A549 (cell line): ENCODE measurements at regions not wholly inside any gene's neighbourhood (a gene's known extent, or its start where the extent isn't known, plus 50 kb on each side); places are given as distances from the start of the nearest gene placed in this dataset.

Experiments
- ATAC-seq, 2 experiments: fragments of 200-7000 bp in 1 of 2; fragments of >200 bp in 1 of 2; cut with Nextera tagmentation in 1 of 2; cut with Tn5 transposase in 1 of 2; 3 replicates each; pipeline versions ENCODE4 v1.8.0 to v1.9.1; 2018 to 2020; ENCODE audit warnings: mild to moderate bottlenecking in 1 of 2, moderate library complexity in 1 of 2
- CTCF ChIA-PET: fragments of 300-600 bp; sonication (Branson Sonifier 250); formaldehyde crosslinking; extraction: SDS; loops from one replicate; lab custom pipeline; 2021; ENCODE audit warnings: antibody characterized with exemption, inconsistent platforms; lab: Yijun Ruan, JAX
- POLR2A ChIA-PET: fragments of 350-600 bp; formaldehyde crosslinking; extraction: SDS; loops from one replicate; lab custom pipeline; 2021; ENCODE audit warnings: antibody characterized with exemption, inconsistent platforms; lab: Yijun Ruan, JAX
- DNase-seq, 2 experiments: peaks; one replicate each; pipeline versions ENCODE4 v3.0.0 to v3.0.0-alpha.2; 2011 to 2016; ENCODE audit warnings: low read depth in 1 of 2, low spot score in 1 of 2
- FAIRE-seq: peaks from 2 replicates; lab custom pipeline; 2011; peaks lifted over from hg19 to GRCh38; lab: Jason Lieb, UNC
- H3K27ac ChIP-seq, 2 experiments: fragments of >200 bp; sonication (Bioruptor Twin); formaldehyde crosslinking; 3 replicates each; pipeline ENCODE4 v1.5.1; 2016 to 2017
- H3K4me1 ChIP-seq: fragments of >200 bp; sonication (Bioruptor Twin); formaldehyde crosslinking; 3 replicates; pipeline ENCODE4 v1.6.1; 2016
- H3K4me2 ChIP-seq: fragments of >200 bp; sonication (Bioruptor Twin); formaldehyde crosslinking; 3 replicates; pipeline ENCODE4 v1.6.1; 2016
- H3K4me3 ChIP-seq: fragments of >200 bp; sonication (Bioruptor Twin); formaldehyde crosslinking; 3 replicates; pipeline ENCODE4 v1.5.1; 2016
- H3K9me3 ChIP-seq: fragments of >200 bp; sonication (Bioruptor Twin); formaldehyde crosslinking; 3 replicates; pipeline ENCODE4 v1.6.1; 2016
- ATOH8 ChIP-seq: fragments of 250-450 bp; sonication (Bioruptor Pico); IDR thresholded peaks from 2 replicates; pipeline ENCODE4 v1.5.0; 2020; ENCODE audit warnings: low read depth, mild to moderate bottlenecking, moderate library complexity
- CBX8 ChIP-seq: fragments of 200-600 bp; sonication (generic); IDR thresholded peaks from 2 replicates; pipeline ENCODE4 v1.6.1; 2016
- EHMT2 ChIP-seq: fragments of 200-600 bp; sonication (generic); IDR thresholded peaks from 2 replicates; pipeline ENCODE4 v1.6.1; 2016; ENCODE audit warnings: antibody characterized with exemption, low read depth, mild to moderate bottlenecking, moderate library complexity
- ELK1 ChIP-seq: fragments of 150-350 bp; IDR thresholded peaks from 2 replicates; pipeline ENCODE4 v1.6.1; 2014; ENCODE audit warnings: low read depth, mild to moderate bottlenecking, low read length
- ESRRA ChIP-seq: fragments of 150-350 bp; IDR thresholded peaks from 2 replicates; pipeline ENCODE4 v1.6.1; 2014; ENCODE audit warnings: mild to moderate bottlenecking, low read length, borderline replicate concordance
- FOSL2 ChIP-seq, 2 experiments: fragments of 450-650 bp in 1 of 2; fragments of >200 bp in 1 of 2; sonication (Bioruptor Twin) in 1 of 2; formaldehyde crosslinking; IDR thresholded peaks; 2 replicates each; pipeline versions ENCODE4 v1.5.0 to v1.6.1; 2016 to 2020; ENCODE audit warnings: mild to moderate bottlenecking in 1 of 2, moderate library complexity in 1 of 2
- FOXS1 ChIP-seq: fragments of 250-450 bp; sonication (Bioruptor Pico); IDR thresholded peaks from 2 replicates; pipeline ENCODE4 v1.5.0; 2020; ENCODE audit warnings: mild to moderate bottlenecking, moderate library complexity
- HEYL ChIP-seq: fragments of 250-450 bp; sonication (Bioruptor Pico); IDR thresholded peaks from 2 replicates; pipeline ENCODE4 v1.8.0; 2021; ENCODE audit warnings: mild to moderate bottlenecking, moderate library complexity
- JUN ChIP-seq, 2 experiments: fragments of >200 bp; sonication (Bioruptor Twin); formaldehyde crosslinking; IDR thresholded peaks; 2 replicates in 1 of 2; 3 replicates in 1 of 2; pipeline ENCODE4 v1.6.1; 2016 to 2017
- KDM1A ChIP-seq: fragments of 200-600 bp; sonication (generic); IDR thresholded peaks from 2 replicates; pipeline ENCODE4 v1.6.1; 2016; ENCODE audit warnings: low read depth, mild to moderate bottlenecking
- KDM5A ChIP-seq: fragments of 200-600 bp; sonication (generic); IDR thresholded peaks from 2 replicates; pipeline ENCODE4 v1.6.1; 2016; ENCODE audit warnings: antibody characterized with exemption, mild to moderate bottlenecking
- MAX ChIP-seq: IDR thresholded peaks from 2 replicates; pipeline ENCODE4 v1.6.1; 2012
- MAZ ChIP-seq: fragments of 150-350 bp; IDR thresholded peaks from 2 replicates; pipeline ENCODE4 v1.6.1; 2014; ENCODE audit warnings: antibody characterized with exemption, low read depth, low read length, borderline replicate concordance
- NPAS2 ChIP-seq: fragments of 250-450 bp; sonication (Bioruptor Pico); IDR thresholded peaks from 2 replicates; pipeline ENCODE4 v1.8.0; 2022; ENCODE audit warnings: mild to moderate bottlenecking, moderate library complexity, borderline replicate concordance
- NR3C1 ChIP-seq: fragments of >200 bp; sonication (Bioruptor Twin); formaldehyde crosslinking; IDR thresholded peaks from 3 replicates; pipeline ENCODE4 v1.6.1; 2017
- POLR2A ChIP-seq: IDR thresholded peaks from 2 replicates; pipeline ENCODE4 v1.6.1; 2012; ENCODE audit warnings: mild to moderate bottlenecking, low read length
- ZC3H11A ChIP-seq: fragments of 450-650 bp; IDR thresholded peaks from 2 replicates; pipeline ENCODE4 v1.6.1; 2014; ENCODE audit warnings: antibody characterized with exemption, mild to moderate bottlenecking
- ZNF302 ChIP-seq: fragments of 250-450 bp; sonication (Bioruptor Pico); IDR thresholded peaks from 2 replicates; pipeline ENCODE4 v1.9.0; 2021; ENCODE audit warnings: inconsistent platforms, mild to moderate bottlenecking, moderate library complexity
- ZSCAN20 ChIP-seq: fragments of 250-450 bp; sonication (Bioruptor Pico); IDR thresholded peaks from 2 replicates; pipeline ENCODE4 v1.8.0; 2022; ENCODE audit warnings: mild to moderate bottlenecking, moderate library complexity
- WGBS: methylation state at CpG from one replicate; pipeline ENCODE4 v1.1.6; 2017; ENCODE audit errors: missing lambda C conversion rate; 5-methylcytosine and 5-hydroxymethylcytosine counted together

- ATAC-seq (no peak), DNase-seq (no peak), FAIRE-seq (no peak)
- H3K4me1 ChIP-seq: no peaks in the 10 kb centered on the region
- H3K4me2 ChIP-seq: no peak overlapping the region
- ChIA-PET POLR2A (no interaction called here), CTCF (interaction anchor here (0.6 to 1.8 kb wide), 2 partner anchors 19 to 21 kb away, joined by 5 to 7 read pairs; no protein-coding TSS in a partner anchor)
- H3K4me3 ChIP-seq: no peak overlapping the region
- H3K9me3 ChIP-seq: 0 out of 3 replicates have a peak, but pooled peaks cover 4% of the 10 kb centered on the region
- TF ChIP-seq ATOH8: no peak
- no peak for TF ChIP-seq ZC3H11A
- no peak for TF ChIP-seq CBX8
- no peak for TF ChIP-seq HEYL (CRISPR knock-in tag)
- no peak for TF ChIP-seq ZNF302
- no peak for TF ChIP-seq ZSCAN20 (CRISPR knock-in tag)
- TF ChIP-seq ELK1: no peak
- no peak for TF ChIP-seq MAZ
- 48% methylated on average over 6 of the region's 6 CpGs for WGBS
- no peak overlapping the region for H3K27ac ChIP-seq
These were observed 1047.3 kb downstream of the MCTP2 start for GRCh38 chr15:95278532-95279245.

GRCh38 chr15:95279277-95280019 is 1048.1 kb downstream of the MCTP2 start:
- no peak for FAIRE-seq
- WGBS: 44% methylated on average over 8 of the region's 8 CpGs
- H3K27ac ChIP-seq: no peak overlapping the region
- H3K9me3 ChIP-seq: 0 out of 3 replicates have a peak, but pooled peaks cover under 1% of the 10 kb centered on the region
- no peak for DNase-seq
- no peak overlapping the region for H3K4me2 ChIP-seq
- ChIA-PET CTCF (interaction anchor here (1.3 to 1.8 kb wide), 2 partner anchors 10 to 19 kb away, joined by 3 to 7 read pairs; no protein-coding TSS in a partner anchor), POLR2A (no interaction called here)
- H3K4me3 ChIP-seq: no peak overlapping the region
- ATAC-seq: no peak
- no peaks in the 10 kb centered on the region for H3K4me1 ChIP-seq
- TF ChIP-seq POLR2A (no peak), JUN (IDR thresholded peaks at IDR 0.05) (no peak), FOXS1 (no peak), FOSL2 (IDR thresholded peaks at IDR 0.05) (no peak), FOSL2 (CRISPR knock-in tag; IDR thresholded peaks at IDR 0.05) (no peak), KDM5A (no peak), NPAS2 (CRISPR knock-in tag) (no peak)

- FAIRE-seq: no peak
- no peak overlapping the region for H3K27ac ChIP-seq
- DNase-seq: no peak
- no peak for ATAC-seq
- no peak overlapping the region for H3K4me3 ChIP-seq
- no peaks in the 10 kb centered on the region for H3K9me3 ChIP-seq
- H3K4me1 ChIP-seq: no peaks in the 10 kb centered on the region
- H3K4me2 ChIP-seq: no peak overlapping the region
- ChIA-PET POLR2A (no interaction called here), CTCF (interaction anchor here (1.3 to 1.7 kb wide), 3 partner anchors 11 to 22 kb away, joined by 3 to 10 read pairs (median 3); no protein-coding TSS in a partner anchor)
- 46% methylated on average over 5 of the region's 5 CpGs for WGBS
- TF ChIP-seq FOSL2 (IDR thresholded peaks at IDR 0.05) (no peak), FOSL2 (CRISPR knock-in tag; IDR thresholded peaks at IDR 0.05) (peak; percentile 52; the same call in 1 of the 2 replicates), EHMT2 (no peak), KDM1A (no peak)
- TF ChIP-seq, all 56 proteins: peak for 1
These were observed 1049.3 kb downstream of the MCTP2 start for GRCh38 chr15:95280711-95281110.

- no peak for FAIRE-seq
- CTCF ChIA-PET: interaction anchor here (1.3 to 4.9 kb wide), 3 partner anchors 11 to 23 kb away, joined by 3 to 30 read pairs (median 10); no protein-coding TSS in a partner anchor
These were observed 1049.0 kb upstream of the NR2F2 start for GRCh38 chr15:95281470-95281869.

More at GRCh38 chr15:95281470-95281869, 1049.0 kb upstream of the NR2F2 start:
- Histone ChIP-seq H3K4me2 (no peak overlapping the region), H3K4me3 (no peak overlapping the region), H3K4me1 (no peaks in the 10 kb centered on the region), H3K9me3 (no peaks in the 10 kb centered on the region), H3K27ac (no peak overlapping the region)
- ATAC-seq (no peak), DNase-seq (no peak)
- POLR2A ChIA-PET: no interaction called here
- WGBS: 15% methylated on average over 2 of the region's 2 CpGs
- TF ChIP-seq ESRRA (no peak), NR3C1 (no peak), MAX (no peak)
